C1 segment of cervical spinal cord (tissue), 14 donors: ENCODE measurements at regions not wholly inside any gene's neighbourhood (a gene's known extent, or its start where the extent isn't known, plus 50 kb on each side); places are given as distances from the start of the nearest gene placed in this dataset.
A peak's percentile ranks its signal among the peaks of the same experiment; 100 is the strongest.
"Not testable (repeated sequence)": the region's sequence is repeated elsewhere in the genome, so short reads cannot be mapped to it uniquely, and the experiment has no call there.

ENCODE experiments used
- DNase-seq, 14 donors: peaks; one replicate each; lab custom pipeline; 2025; lab: John Stamatoyannopoulos, UW

GRCh38 chr13:44713788-44714469 lies 137.8 kb upstream of the TSC22D1 start:
- DNase-seq: no peak

- no peak for DNase-seq
Observed at GRCh38 chr13:44711706-44712105, 135.6 kb upstream of the TSC22D1 start.

- no peak for DNase-seq
Observed at GRCh38 chr13:44710576-44710975, 134.4 kb upstream of the TSC22D1 start.

GRCh38 chr13:44704811-44705210 lies 128.7 kb upstream of the TSC22D1 start:
- not testable (repeated sequence) for DNase-seq

GRCh38 chr13:44703371-44703770 lies 127.2 kb upstream of the TSC22D1 start:
- DNase-seq: no peak

GRCh38 chr13:44698066-44698465 lies 121.9 kb upstream of the TSC22D1 start:
- DNase-seq: peak in 11 of 14 donors; percentile 5 to 64 (median 45)

- no peak for DNase-seq
Observed at GRCh38 chr13:44697058-44697457, 120.9 kb upstream of the TSC22D1 start.

- DNase-seq: no peak
Observed at GRCh38 chr13:44695520-44695919, 119.4 kb upstream of the TSC22D1 start.

GRCh38 chr13:44694842-44695241 lies 118.7 kb upstream of the TSC22D1 start:
- DNase-seq: no peak

GRCh38 chr13:44694291-44694690 lies 118.2 kb upstream of the TSC22D1 start:
- peak in 1 of 14 donors; percentile 0 for DNase-seq

GRCh38 chr13:44693156-44693764 lies 117.1 kb upstream of the TSC22D1 start:
- no peak for DNase-seq

- DNase-seq: no peak
Observed at GRCh38 chr13:44692173-44692713, 116.1 kb upstream of the TSC22D1 start.

- no peak for DNase-seq
Observed at GRCh38 chr13:44690376-44690775, 114.2 kb upstream of the TSC22D1 start.

- DNase-seq: no peak
Observed at GRCh38 chr13:44688652-44689051, 112.5 kb upstream of the TSC22D1 start.

GRCh38 chr13:44686531-44686934 lies 110.4 kb upstream of the TSC22D1 start:
- no peak for DNase-seq

- DNase-seq: no peak
Observed at GRCh38 chr13:44685641-44686040, 109.5 kb upstream of the TSC22D1 start.

- not testable (repeated sequence) for DNase-seq
Observed at GRCh38 chr13:44682416-44682815, 106.3 kb upstream of the TSC22D1 start.

- no peak for DNase-seq
Observed at GRCh38 chr13:44680746-44681355, 104.7 kb upstream of the TSC22D1 start.

- no peak for DNase-seq
Observed at GRCh38 chr13:44679597-44679996, 103.5 kb upstream of the TSC22D1 start.

- no peak for DNase-seq
Observed at GRCh38 chr13:44678197-44678596, 102.1 kb upstream of the TSC22D1 start.

GRCh38 chr13:44676534-44676933 lies 100.4 kb upstream of the TSC22D1 start:
- no peak for DNase-seq

- DNase-seq: no peak
Observed at GRCh38 chr13:44669534-44669933, 93.4 kb upstream of the TSC22D1 start.

GRCh38 chr13:44668688-44669087 lies 92.6 kb upstream of the TSC22D1 start:
- DNase-seq: no peak
